HFFc6 (cell line): ENCODE measurements at regions not wholly inside any gene's neighbourhood (a gene's known extent, or its start where the extent isn't known, plus 50 kb on each side); places are given as distances from the start of the nearest gene placed in this dataset.
"Not testable (repeated sequence)": the region's sequence is repeated elsewhere in the genome, so short reads cannot be mapped to it uniquely, and the experiment has no call there.

Experiments
- DNase-seq: peaks from one replicate; pipeline ENCODE4 v3.0.0-alpha.2; 2018
- H3K27ac Mint-ChIP-seq: 2 replicates; pipeline ENCODE4 v1.8.0; 2020; ENCODE audit warnings: mild to moderate bottlenecking, mixed read lengths
- H3K27me3 Mint-ChIP-seq: 2 replicates; pipeline ENCODE4 v1.8.0; 2021; ENCODE audit warnings: mild to moderate bottlenecking, moderate library complexity, mixed read lengths; ENCODE audit not compliant: insufficient read depth
- H3K36me3 Mint-ChIP-seq: 2 replicates; pipeline ENCODE4 v1.8.0; 2021; ENCODE audit warnings: low read depth, mixed read lengths
- H3K4me1 Mint-ChIP-seq: 2 replicates; pipeline ENCODE4 v1.8.0; 2020; ENCODE audit warnings: low read depth, mixed read lengths
- H3K4me3 Mint-ChIP-seq: 2 replicates; pipeline ENCODE4 v1.8.0; 2020; ENCODE audit warnings: mild to moderate bottlenecking, moderate library complexity, mixed read lengths
- H3K9me3 Mint-ChIP-seq: 2 replicates; pipeline ENCODE4 v1.8.0; 2020; ENCODE audit warnings: mild to moderate bottlenecking, mixed read lengths
- TF ChIP-seq, protein P1 (sequence below): fragments of 200-600 bp; sonication (generic); IDR thresholded peaks from 2 replicates; pipeline ENCODE4 v1.5.0; 2021; ENCODE audit warnings: antibody characterized with exemption, mild to moderate bottlenecking

DNA sequence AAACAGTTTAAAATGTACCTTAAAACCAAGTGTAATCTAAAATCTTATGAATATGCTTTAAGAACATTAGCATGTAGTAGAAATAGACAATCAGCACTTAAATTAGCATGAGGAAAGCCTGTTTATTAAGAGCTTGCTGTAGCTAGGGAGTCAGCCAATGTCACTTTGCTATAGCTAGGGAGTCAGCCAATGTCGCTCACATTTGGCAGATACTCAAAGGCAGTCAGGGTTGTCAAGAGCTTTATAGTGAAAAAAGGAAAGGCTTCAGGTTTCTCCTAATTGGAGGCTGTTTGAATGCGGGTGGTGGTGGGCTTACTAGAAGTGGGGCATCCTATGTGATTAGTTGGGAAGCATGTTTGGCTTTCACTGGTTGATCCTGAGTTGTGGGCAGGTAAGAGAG, 226.2 kb upstream of the DGKB start:
- DNase-seq = no peak
- Mint-ChIP-seq H3K4me1 (no peaks in the 10 kb centered on the region), H3K27me3 (no peaks in the 10 kb centered on the region), H3K36me3 (no peaks in the 10 kb centered on the region), H3K4me3 (no peak overlapping the region), H3K27ac (no peak overlapping the region), H3K9me3 (no peaks in the 10 kb centered on the region)
- TF ChIP-seq, protein P1, sequence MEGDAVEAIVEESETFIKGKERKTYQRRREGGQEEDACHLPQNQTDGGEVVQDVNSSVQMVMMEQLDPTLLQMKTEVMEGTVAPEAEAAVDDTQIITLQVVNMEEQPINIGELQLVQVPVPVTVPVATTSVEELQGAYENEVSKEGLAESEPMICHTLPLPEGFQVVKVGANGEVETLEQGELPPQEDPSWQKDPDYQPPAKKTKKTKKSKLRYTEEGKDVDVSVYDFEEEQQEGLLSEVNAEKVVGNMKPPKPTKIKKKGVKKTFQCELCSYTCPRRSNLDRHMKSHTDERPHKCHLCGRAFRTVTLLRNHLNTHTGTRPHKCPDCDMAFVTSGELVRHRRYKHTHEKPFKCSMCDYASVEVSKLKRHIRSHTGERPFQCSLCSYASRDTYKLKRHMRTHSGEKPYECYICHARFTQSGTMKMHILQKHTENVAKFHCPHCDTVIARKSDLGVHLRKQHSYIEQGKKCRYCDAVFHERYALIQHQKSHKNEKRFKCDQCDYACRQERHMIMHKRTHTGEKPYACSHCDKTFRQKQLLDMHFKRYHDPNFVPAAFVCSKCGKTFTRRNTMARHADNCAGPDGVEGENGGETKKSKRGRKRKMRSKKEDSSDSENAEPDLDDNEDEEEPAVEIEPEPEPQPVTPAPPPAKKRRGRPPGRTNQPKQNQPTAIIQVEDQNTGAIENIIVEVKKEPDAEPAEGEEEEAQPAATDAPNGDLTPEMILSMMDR = no peak

DNA sequence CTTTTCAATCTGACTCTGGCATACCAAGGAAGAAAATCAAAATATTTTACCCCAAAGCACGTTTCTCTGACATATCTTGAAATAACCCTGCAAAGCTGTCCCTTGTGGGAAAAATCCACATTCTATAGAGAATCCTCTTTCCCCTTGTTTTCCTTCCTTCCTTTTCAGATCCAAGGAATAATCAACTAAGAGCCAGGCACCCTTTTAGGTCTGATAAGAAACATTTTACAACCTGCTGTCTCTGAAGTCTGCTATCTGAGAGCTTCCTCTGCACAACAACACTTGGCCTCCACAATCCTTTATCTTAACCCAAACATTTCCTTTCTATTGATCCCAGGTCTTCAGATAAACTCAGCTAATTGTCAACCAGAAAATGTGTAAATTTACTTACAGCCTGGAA, 224.1 kb upstream of the DGKB start:
- not testable (repeated sequence) for H3K9me3 Mint-ChIP-seq

DNA sequence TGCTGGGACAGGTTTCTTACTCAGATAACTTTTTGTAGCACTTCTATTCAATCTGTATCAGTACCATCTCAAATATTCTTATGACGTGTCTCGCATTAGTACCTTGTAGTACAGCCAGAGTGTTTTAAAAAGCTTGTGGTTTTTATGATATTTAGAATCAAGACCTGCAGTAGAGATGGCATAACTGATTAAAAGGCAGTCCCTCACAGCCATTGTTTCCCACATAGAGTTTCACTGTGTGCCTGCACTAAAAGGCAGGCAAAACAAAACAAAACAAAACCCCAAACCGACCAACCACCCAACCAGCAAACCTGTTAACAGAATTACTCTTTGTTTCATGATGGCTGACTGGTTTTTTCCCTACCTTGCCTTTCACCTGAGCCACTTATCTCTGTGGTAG, 221.3 kb upstream of the DGKB start:
- H3K4me3 Mint-ChIP-seq = no peak overlapping the region
- no peak for DNase-seq
- no peaks in the 10 kb centered on the region for H3K4me1 Mint-ChIP-seq
- TF ChIP-seq, protein P1 = no peak
- peaks cover 3% of the 10 kb centered on the region; the same call in 1 of the 2 replicates for H3K27me3 Mint-ChIP-seq
- H3K27ac Mint-ChIP-seq = no peak overlapping the region
- H3K36me3 Mint-ChIP-seq = no peaks in the 10 kb centered on the region
- no peaks in the 10 kb centered on the region for H3K9me3 Mint-ChIP-seq

More for the DNA sequence above, 224.1 kb upstream of the DGKB start:
- H3K27ac Mint-ChIP-seq, H3K27me3 Mint-ChIP-seq, H3K4me3 Mint-ChIP-seq, H3K4me1 Mint-ChIP-seq, DNase-seq, H3K36me3 Mint-ChIP-seq: not testable (repeated sequence)

DNA sequence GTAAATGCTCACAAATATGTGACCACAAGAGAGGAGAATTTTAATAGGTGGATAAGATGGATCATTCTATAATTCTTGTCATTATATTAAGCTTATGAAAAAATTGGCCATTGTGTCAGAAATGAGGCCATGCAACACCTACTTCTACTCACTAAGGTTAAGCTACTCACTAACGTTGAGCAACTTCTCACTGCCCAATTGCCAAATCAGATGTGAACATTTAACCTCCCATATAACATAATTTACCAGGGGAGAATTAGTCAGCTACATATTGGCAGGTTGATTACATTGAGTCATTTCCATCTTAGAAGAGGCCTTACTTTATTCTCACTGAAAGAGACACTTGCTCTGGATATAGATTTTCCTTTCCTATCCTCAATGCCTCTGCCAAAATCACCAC, 211.2 kb upstream of the DGKB start:
- H3K27me3 Mint-ChIP-seq = no peaks in the 10 kb centered on the region
- no peaks in the 10 kb centered on the region for H3K36me3 Mint-ChIP-seq
- DNase-seq = no peak
- no peaks in the 10 kb centered on the region for H3K4me1 Mint-ChIP-seq
- H3K27ac Mint-ChIP-seq = no peak overlapping the region
- H3K4me3 Mint-ChIP-seq = no peak overlapping the region
- TF ChIP-seq, protein P1 = no peak
- peaks cover 3% of the 10 kb centered on the region; the same call in 1 of the 2 replicates for H3K9me3 Mint-ChIP-seq

DNA sequence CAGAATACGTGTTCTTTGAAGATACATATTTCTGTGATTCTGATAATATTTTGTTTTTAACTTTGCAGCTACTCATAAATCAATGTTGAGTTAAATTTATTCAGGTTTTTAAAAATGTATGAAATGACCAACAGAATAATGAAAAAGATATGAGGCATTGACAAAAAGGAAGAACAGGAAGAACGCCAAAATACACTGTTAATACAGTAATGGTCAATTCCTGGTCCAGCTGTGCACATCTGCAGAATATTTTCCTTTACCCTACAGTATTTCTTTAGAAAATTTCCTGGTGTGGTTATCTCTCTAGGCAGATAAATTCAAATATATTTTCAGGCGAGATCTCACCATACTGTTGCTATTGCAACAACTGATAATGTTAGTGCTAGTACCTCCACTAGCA, 203.2 kb upstream of the DGKB start:
- H3K4me3 Mint-ChIP-seq = no peak overlapping the region
- H3K4me1 Mint-ChIP-seq = no peaks in the 10 kb centered on the region
- no peaks in the 10 kb centered on the region for H3K36me3 Mint-ChIP-seq
- no peak for DNase-seq
- H3K27me3 Mint-ChIP-seq = no peaks in the 10 kb centered on the region; the same call in 1 of the 2 replicates
- H3K9me3 Mint-ChIP-seq = peaks cover 3% of the 10 kb centered on the region
- TF ChIP-seq, protein P1 = no peak
- H3K27ac Mint-ChIP-seq = no peak overlapping the region

DNA sequence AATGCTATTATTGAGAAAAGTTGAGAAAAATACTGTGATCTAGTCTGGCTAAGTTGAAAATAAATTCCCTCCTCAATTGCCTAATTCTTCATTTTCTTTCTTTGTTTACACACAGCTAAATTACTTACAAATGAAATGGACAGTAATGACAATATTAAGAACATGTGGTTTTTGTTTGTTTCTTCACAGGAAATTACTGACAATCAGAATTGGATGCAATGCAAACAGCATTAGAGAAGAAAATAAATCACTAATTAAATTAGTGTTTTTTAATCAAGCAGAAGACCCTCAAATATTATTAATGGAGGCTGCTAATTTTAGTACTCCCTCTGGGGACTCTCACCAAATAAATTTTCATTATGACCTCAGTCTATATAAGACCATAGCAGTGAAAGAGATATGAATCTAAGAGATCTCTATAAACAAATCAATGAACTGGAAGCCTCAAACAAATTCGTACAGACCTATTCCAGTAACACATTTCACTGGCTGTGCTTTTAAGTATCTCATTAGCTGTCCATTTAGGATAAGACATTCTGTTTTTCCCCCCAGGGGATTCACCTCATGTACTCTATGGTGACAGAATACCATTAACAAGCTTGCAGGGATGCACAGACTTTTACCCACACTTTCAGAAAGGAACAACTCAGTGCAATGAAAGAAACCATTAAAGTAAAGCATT, 202.0 kb upstream of the DGKB start:
- Mint-ChIP-seq H3K27me3 (no peaks in the 10 kb centered on the region; the same call in 1 of the 2 replicates), H3K27ac (no peak overlapping the region), H3K9me3 (no peaks in the 10 kb centered on the region; the same call in none of the 2 replicates), H3K4me3 (no peak overlapping the region), H3K36me3 (no peaks in the 10 kb centered on the region), H3K4me1 (no peaks in the 10 kb centered on the region)
- TF ChIP-seq, protein P1 = no peak
- no peak for DNase-seq
